ENCODE measurements at regions not wholly inside any gene's neighbourhood (a gene's known extent, or its start where the extent isn't known, plus 50 kb on each side); places are given as distances from the start of the nearest gene placed in this dataset.

DNA sequence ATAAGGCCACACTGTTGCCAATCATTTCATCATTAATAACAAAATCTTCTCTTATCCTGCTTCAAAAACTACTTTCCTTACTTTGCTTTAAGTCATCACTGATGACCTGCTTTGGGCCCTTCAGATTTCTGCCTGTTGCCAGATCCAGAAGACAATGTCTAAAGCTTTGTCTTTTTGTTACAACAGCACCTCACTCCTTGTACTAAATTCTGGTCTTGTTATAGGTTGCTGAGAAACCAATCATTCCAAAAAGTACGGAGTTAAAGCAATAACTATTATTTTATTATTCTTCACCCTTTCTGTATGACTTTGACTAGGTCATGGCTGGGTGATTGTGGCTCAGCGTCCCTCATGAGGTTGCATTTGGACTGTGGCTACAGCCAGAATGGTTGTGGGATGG is 633.5 kb downstream of the PTPRU start:
- no peak for DNase-seq

DNA sequence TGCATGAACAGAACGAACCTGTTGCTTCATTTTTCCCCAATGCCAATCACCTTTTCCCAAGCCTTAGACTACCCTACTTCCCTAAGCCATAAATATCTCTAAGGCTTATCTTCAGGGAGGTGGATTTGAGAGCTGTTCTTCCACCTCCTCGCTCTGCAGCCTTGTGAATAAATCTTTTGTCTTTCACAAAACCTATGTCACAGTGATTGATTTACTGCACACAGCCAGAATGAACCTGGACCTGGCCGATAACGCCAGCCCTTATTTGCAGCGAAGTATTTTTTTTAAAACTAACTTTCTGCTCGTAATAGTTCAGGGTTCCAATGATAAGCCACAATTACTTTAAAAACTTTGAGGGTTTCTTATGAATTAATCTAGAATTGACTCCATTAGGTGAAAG is 632.6 kb downstream of the PTPRU start:
- DNase-seq, result no peak

DNA sequence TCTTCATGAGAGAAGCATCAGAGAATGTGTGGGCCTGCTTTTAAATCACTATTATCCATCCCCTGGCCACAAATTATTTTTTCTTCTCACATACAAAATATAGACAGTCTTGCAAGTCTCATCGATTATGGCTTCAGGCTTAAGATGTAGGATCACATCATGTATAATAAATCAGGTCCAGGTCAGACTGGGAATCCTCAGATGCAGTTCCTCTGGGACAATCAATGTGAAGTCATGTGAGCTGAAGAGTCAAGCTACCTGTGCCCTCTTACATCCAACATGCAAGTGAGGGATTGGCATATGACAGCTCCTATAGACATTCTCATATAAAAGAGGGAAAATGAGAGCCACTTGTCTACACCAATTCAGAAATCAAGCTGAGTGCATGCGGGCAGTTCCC is 631.8 kb downstream of the PTPRU start:
- no peak for DNase-seq

DNA sequence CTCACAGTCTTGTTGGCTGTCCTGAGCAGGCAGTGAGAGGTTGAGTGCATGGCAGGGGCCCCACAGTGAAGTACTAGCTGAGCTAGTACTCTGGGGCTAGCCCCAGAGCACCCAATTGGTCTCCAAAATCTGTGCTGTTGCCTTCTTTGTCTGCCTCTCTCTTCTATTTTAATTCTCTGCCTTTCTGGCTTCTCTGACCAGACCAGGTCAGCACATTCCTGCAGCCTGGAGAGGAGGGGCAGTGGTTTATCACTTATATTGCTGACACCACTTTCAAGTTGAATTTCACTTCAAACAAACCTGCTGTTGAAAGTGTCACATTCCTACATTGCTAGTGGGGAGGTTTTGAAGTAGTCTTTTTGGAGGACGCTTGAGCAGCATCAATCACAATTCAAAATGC is 628.7 kb downstream of the PTPRU start:
- no peak for DNase-seq

DNA sequence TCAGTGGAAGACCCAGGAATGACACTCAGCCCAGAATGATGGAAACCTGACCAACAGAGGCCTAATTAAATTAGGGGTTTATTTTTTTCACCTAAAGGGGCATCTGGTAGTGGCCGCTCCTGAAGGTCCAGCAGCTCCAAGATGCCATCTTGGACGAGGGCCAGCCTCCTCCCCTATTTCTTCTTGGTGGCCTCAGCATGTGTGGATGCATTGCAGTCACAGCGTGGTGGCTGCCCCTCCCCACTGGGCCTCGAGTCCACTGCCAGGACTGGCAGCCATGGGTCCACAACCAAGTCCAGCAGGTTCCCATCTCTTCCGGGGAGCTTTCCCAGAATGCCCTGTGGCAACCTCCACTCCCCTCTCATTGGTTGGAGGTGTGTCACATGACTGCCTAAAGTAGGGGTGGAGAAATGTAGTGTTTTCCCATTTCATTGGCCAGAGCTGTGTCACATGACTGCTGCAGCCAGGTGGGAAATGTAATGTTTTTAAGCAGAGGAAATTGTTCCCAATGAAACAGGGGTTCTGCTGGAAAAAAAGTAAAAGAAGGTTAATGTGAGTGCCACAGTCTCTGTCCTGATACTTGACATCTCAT is 628.2 kb downstream of the PTPRU start:
- no peak for DNase-seq

DNA sequence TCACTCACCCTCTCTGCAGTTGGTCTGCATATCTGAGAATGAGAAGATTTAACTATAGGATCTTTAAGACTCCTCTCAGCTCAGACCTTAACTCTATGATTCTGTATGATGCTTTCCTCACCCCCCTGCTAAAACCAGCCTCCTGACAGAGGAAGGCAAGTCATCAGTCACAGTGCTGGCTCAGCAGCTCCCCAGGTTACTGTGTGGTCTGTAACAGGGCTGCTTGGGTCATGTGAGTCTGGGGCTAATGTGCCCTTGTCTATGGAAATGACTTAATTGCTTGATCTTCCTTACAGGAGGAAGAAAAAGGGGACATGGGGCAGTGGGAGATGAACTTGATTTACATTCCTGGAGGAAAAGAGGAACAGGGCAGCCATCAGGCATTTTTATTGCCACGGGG is 625.6 kb downstream of the PTPRU start:
- no peak for DNase-seq

DNA sequence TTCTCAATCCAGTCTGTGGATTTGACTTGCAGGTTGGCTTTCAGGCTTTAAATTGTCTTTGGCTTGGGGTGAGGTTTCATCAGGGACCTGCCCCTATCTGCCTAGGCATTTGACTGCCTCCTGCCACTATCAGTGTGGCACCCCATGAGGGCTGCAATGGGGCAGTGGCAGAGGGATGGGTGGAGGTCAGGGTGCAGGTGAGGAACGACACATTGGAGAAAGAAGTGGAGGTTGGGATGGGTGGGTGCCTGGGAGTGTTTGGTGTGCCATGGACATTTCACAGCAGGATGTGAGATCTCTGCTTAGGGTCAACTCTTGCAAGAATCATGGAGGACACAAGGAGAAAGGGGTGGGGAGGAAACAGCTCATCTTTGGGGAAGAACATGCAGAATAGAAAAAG is 625.1 kb downstream of the PTPRU start:
- no peak for DNase-seq

DNA sequence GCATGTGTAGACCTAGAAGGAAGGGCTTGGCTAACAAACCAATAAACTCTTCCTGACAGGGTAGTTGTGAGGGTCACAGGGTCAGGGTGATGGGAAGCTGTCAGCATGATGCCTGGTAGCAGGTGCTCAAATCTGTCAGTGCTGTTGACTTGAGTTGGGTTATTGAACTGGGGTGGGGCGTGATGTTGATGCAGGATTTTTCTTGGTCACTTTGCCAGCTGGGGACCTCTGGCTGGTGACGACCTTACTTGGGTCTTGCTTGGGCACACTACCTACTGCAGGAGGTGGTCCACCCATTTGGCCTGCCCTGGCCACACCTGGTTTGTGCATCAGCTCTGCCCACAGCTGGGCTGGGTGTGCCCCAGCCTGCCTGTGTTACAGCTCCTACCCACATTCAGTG is 624.4 kb downstream of the PTPRU start:
- no peak for DNase-seq

DNA sequence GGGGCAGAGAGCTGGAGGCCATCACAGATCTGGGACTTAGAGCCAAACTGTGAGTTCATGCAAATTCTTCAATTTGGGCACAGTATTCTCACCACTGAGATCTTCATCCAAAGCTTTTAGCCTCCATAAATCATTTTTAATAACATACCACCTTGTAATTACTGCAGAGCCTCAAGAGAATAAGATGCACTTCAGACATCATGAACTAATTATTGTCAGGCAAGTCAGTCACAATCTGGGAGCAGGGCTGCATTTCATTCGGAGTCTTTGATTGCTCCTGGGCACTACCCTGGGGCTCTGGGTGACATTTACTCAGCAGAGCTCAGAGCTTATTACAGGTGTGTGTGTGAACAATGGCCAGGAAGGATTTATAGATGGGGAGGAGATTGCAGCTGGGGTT is 623.7 kb downstream of the PTPRU start:
- no peak for DNase-seq

DNA sequence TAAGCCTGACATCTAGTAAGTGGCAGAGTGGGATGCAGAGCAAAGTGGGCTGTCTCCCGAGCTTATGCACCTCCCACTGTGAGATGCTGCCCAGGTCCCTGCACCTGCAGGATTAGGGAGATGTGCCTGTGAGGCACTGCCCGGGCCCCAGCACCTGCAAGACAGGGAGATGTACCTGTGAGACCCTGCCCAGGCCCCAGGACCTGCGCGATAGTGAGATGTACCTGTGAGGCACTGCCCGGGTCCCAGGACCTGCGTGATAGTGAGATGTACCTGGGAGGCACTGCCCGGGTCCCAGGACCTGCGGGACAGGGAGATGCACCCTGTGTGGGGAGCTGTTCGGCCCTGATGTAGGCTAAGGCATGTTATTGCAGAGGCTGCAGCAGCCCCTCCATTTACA is 622.8 kb downstream of the PTPRU start:
- DNase-seq, result no peak

DNA sequence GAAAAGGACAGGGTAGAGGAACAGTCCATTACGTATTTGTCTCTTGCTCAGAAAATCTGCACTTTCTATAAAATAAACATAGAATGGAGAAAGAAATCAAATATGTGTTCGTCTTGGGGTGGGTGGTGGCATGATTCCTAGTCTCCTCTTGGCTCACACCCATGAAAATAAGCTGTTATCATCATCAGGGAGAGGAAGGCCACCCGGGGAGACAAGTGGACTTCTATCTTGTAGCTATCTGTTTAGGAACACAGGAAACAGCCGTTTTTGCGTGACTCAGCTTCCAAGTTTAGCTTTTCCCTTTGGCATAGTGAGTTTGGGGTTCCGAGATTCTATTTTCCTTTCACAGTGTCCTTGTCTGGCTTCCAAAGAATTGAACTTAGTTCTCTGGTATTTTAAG is 622.3 kb downstream of the PTPRU start:
- no peak for DNase-seq

DNA sequence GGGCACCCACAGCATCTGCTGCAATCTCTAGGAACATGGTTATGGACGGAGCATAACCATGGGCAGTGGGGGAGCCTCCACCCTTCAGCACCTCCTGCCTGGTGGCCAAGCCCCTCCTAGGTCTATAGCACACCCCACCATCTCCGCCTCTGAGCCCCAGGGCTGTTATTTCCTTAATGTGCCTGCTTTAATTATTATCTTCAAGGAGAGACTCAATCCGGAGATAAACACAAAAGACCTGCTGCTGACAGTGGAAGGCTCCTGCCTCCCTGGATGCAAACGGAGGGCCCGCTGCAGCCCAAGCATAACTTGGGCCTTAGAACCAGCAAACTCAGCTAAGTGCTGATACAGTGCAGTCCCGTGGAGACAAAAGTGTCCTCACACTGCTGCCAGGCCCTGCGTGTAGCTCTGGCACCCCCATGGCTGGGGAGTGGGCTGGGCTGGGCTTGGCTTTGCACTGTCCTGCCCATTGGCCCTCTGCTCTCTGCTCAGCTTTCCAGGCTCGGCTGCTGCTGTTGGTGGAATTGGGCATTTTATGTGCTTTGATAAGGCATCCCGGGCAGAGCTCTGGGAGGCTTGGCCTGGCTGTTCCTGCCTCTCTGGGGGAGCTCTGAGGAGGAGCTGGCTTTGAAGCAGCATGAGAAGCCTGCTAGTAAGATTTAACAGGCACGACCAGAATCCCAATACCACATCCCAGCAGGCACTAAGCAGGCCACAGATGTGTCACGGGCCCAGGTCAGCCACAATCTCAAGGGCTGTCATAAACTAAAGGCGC is 620.2 kb downstream of the PTPRU start:
- DNase-seq, result no peak

DNA sequence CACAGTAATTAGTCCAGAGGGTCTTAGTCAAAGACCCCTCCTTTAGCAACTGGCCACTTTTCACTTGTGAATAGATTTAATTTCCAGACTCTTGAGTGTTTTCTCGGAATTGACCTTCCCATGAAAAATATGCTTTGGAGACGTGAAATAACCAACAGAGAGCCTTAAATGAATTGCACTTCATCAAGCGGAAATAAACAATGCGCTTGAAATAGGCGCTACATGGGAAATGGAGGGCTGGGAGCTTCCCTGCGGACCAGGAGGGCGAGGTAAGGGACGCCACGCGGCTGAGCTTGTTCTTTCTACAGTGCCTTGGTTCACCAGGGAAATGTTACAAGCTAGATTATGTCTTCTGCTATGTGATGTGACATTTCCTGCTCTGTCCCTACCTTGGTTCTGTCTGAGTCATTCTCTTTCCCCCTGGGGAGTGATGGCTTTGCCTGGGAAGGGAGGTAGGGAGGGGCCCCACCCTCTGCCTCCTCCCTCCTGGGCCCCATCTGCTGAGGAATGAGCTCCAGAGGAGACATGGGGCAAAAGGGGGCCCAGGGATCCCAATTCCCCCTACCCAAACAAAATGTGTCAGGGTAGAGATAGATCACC is 619.3 kb downstream of the PTPRU start:
- no peak for DNase-seq

DNA sequence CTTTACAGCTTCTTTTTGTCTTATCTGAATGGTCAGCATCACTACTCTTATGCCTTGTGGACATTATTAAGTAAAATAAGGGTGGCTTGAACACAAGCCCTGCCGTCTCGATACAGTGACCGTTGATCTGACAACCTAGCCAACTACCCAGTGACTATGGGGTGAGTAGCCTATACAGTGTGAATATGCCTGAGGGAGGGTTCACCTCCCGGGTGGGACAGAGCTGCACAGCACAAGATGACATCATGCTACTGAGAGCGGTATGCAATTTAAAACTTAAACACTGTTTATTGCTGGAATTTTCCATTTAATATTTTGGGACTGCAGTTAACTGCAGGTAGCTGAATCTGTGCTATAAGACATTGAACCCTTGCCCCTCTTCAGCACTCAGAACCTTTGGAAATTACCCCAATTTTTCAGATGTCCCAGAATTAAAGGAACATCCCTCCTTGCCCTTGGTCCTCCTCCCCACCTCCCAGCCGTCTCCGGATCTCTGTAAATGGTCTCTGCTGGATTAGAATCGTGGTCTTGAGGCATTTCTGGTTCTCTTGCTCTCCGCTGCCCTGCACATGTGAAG is 618.5 kb downstream of the PTPRU start:
- DNase-seq, result no peak

DNA sequence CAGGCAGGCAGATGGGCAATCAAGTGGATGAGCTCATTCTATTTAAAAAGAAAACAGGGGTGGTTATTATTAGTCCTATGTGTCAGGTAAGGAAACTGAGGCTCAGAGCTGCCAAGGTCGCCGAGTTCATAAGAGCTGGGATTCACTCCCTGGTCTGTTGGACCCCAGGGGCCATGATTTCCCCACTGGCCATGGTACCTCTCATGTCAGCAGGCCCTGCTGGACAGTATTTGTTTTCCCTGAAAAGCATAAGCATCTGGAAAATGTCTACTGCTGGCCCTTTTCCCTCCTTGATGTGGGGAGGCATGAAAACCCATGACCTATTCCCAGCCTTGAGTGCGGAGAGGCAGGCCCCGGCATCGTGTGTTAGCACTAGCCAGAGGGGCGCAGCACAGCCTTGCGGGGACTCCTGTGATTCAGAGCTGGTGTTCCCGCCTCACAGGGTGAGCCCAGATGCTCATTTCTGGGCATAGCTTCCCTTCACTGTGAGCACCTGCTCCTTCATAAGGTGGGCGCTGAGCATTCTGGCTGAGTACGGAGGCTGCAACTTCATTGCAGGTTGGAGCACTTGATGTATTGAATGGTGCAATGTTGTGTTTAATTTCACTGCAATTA is 617.5 kb downstream of the PTPRU start:
- DNase-seq, result no peak

DNA sequence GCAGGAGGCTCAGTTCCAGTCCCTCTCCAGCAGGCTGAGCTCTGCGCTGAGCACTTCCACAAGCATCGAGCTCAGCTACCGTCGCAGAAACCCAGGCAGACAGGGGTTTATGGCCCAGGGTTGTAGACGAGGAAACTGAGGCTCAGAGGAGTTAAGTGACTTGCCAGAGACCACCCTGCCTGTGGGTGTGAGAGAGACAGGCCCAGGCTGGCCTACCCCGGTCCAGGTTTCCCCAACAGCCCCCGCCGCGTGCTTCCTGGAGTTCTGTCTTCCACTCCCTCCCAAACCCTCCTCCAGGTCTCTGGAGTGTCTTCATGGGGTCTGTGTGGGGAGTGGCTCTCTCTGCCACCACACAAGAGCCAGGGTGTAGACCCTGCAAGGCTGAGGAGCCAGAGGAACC is 615.9 kb downstream of the PTPRU start:
- no peak for DNase-seq

DNA sequence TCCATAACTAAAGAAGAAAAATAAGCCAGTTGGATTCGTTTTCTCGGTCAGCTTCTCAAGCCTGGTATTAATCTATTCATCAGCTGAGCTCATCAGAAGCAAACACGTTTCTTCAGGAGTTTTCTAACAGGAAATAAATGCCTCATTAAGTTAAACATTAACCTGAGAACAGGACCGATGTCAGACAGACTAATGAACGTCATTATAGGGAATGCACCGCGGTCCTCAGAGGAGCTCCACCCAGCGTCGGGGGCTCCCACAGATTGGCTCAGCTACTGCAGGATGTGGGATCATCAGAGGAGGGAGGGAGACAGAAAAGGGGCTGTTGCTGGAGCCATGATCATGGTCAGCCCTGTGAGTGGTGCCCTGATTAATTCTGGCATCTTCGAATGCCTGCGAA is 615.4 kb downstream of the PTPRU start:
- DNase-seq, result no peak

DNA sequence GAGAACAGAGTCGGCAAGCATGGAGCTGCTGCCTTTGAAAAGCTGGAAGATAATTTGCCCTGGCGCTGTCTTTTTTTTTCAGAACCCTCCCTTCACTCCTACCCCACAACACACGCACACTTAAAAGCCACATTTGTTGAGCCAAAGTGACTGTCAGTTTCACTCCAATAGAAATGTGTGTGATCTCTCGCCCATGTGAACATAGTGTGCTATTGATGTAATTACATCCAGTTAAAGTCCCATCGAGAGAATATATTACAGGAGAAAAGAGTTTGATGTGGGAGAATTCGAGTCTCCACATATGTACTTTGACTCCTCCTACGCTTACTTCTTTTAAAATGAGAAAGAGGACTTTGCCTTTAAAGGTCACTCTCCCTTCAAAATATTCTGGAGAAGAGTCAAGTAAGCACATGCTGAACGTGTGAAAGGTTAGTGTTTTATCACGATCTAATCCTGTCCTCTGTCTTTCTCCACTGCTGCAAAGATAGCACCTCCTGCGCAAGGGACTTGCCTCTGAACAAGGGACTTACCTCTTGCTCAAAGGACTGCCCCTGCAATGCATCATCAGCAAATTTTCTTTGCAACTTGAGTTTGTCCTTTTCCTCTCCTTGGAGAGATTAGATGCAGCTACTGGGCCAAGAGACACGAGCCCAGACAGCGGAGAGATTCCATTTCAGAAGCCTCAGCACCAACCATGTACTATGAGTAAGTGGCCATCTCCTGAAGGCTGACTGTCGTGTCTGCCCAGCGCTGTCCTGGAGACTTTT is 613.9 kb downstream of the PTPRU start:
- DNase-seq, result no peak

DNA sequence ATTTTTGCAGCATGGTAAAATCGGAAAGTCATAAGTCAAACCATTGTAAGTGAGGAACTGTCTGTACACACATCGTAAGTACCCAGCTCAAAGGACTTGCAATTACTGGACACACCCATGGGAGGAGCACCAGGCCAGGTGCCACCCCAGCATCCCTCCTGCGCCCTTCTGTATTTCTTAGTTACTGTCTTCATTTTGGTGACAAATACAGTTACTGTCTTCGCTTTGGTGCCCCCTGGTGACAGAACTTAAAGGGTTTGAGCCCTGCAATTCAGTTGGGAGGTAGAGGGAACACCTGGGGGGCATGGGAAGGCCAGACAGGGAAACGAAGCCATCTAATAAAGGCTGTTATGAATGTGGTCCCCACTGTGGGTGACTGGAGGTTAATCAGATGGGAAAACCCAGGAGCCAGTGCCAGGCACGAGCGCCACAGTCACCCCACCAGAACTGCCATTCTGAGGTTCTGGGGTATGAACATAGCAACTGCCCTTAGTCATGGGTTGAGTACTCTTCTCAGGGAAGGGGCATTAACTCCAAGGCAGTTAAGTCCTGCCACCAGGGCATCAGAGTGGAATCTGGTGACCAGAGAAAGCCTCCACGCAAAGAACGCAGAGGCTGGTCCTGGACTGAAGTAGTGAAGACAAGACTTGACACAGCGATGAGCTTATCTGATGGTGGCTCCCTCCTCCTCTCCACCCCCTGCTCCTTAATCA is 612.9 kb downstream of the PTPRU start:
- no peak for DNase-seq

DNA sequence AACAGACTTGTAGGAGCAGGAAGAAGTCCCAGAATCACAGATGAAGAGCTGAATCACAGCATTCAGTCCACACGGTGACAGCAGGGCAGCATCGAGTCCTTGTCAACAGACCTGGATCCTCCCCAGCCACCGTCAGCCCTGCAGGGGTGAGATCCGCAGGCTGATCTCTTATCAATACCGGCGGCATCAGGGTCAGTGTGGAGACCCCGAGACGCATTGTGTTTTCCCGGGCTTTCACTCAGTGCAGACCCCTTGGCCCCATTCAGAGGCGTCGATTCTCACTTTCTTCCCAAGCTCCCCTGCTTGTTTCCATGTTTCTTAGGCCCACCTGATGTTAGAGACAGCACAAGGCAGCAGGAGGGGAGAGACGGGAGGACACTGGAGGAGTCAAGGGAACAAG is 609.6 kb downstream of the PTPRU start:
- no peak for DNase-seq

DNA sequence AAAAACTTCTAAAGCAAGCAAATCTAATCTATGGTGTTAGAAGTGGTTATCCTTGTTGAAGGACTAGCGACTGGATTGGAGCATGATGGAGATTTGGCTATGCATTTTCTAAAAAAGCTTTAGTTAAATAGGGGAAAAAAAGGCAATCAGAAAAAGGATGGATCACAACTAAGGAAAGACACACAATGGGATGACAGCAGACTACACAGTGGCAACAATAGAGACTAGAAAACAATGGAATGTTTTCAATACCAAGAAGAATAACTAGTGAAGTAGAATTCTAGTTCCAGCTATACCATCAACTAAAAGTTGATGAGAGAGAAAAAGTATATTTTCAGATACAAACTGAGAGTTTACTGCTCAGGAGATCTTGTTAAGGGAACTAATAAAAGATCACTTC is 605.8 kb downstream of the PTPRU start:
- DNase-seq, result no peak

DNA sequence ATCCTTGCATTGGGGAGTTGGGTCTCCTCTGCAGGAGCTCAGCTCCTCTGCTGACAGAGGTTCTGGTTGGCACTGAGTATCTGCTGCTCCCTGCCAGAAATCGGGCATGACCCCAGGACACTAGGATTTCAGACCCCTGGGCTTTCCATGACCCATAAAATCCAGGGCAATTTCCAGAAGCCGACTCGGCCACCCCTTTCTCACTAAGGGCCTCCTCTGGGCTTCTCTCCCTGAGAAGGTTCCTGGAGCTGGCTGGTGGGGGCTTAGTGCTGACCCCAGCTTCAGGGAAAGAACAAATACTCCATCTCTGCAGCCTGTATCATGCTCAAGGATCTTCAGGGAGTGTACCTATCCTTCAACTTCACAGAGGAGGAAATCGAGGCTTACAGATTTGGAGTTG is 603.4 kb downstream of the PTPRU start:
- no peak for DNase-seq

Data from NCI-H446 treated with DMSO at 0.1 percent for 48 hours (cell line).